ENCODE measurements at regions not wholly inside any gene's neighbourhood (a gene's known extent, or its start where the extent isn't known, plus 50 kb on each side); places are given as distances from the start of the nearest gene placed in this dataset.

DNA sequence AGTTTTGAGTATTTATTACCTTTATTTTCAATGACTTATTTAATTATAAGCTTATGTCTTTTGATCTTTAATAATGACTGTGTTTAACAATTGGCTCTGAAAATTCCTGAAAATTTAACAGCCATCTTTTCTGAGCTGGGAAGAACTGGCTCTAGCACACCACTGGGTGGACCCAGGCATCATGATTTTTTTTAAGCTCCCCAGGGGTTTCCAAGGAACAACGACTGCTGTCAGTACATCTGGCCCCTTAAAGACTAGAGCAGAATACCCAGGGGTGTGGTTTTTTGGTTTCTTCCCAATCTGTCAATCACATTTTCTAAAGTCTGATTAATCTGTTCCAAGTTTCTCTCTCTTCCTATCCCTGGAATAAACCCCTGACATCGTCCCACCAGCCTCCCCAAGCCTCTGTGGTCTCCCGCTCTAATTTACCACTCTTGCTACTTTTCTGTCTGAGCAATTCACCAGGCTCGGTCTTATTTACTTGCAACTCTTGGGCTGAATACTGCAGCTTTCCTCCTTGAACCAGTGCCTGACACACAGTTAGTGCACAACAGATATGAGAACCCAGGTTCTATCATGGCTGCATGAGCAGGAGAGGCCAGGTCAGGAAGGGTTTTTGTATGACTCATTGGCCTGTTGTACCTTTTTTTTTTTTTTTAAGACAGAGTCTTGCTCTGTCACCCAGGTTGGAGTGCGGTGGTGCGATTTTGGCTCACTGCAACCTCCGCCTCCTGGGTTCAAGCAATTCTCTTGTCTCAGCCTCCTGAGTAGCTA is 321.9 kb downstream of the ZSWIM6 start:
- DNase-seq, result no peak

DNA sequence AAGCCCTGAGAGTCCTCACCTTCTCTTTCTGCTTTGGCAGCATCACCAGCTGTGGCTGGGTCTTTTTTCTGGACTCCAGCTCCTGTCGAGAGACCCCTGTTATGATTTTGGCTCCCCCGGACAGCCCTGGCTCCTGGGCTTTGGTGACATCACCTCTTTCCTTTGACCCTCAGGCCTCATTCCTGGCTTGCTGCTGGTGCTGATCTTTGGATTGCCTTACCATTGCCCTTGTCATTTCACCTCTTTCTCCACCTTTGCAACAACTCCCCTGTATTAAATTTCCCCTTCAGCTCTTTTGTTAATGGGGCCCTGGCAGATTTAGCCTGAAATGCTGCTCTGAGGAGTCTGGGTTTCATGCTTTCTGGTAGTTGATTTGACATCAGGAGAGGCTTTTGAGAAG is 322.8 kb downstream of the ZSWIM6 start:
- no peak for DNase-seq

DNA sequence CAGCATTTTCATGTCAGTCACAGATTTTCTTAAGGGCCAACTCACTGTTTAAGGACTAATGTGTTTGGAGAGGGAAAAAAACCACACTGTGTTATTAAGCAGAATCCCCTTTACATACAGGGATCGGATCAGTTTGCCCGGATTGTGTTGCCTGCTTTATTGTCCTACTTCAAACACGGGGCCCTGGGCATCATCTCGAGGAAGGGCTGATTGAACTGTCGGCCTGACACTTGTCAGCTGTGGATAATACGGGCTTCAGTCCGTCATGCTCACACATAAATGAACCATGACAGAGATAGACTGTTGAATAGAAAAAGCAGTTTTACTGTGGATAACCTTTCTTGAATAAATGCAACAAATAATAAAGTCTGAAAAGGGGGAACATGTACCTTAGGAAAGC is 325.0 kb downstream of the ZSWIM6 start:
- DNase-seq, result no peak

DNA sequence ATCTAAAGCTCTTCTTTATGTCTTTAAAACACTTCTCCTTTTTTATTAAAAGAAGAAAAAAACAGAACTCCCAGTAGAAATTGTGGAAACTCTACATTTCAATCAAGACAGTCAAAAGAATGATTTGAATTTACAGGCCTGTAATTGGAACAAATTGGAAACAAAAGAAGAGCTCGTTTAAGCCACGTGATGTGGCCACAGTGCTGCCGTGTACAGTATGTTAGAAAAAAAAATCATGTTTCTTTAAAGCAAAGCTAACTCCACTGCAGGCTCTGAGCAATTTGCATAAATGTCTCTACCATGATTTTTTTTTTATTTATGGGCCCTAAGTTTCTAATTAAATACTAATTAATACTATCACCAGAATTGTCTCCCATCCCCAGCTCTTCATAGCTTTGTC is 325.6 kb downstream of the ZSWIM6 start:
- DNase-seq, result no peak

DNA sequence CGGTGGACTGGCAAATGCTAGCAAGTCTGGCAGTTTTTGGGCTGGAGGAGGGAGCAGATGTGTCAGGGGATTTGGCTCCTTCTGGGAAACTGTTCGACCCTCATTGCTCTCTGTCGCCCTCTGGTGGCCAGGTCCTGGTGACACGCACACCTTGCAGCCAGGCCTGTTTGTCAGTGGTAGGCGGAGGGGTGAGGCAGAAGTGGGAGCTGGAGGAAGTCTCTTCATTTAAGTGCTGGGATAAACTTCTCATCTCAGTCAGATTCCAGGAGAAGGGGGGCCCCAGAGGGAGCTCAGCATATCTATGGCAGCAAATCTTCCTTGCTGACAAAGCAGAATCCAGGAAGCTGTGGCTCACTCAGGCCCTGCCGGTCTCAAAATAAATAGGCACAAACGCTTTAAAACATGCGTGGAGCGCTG is 326.5 kb downstream of the ZSWIM6 start:
- DNase-seq, result peak; percentile 89

DNA sequence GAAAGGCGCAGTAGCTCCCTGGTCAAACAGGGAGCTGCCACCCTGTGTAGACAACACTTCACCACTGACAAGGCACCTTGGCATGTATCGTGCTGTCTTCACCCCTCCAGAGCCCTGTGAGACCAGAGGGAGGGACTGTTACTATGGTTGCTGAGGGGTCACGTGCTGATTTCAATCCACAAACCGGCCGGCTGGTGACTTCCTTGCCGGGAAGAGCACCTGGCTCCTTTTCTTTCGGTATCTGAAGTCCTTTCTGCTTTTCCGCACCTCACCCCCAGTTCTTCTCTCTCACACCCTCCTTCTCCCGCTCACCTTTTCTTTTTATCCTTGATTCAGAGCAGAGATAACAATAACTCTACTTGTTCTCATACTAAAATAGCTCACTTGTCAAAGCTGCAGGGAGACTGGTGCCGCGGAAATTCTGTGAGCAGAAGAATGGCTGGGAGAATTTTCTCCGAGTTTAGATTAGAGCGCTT is 327.2 kb downstream of the ZSWIM6 start:
- peak; percentile 14 for DNase-seq

DNA sequence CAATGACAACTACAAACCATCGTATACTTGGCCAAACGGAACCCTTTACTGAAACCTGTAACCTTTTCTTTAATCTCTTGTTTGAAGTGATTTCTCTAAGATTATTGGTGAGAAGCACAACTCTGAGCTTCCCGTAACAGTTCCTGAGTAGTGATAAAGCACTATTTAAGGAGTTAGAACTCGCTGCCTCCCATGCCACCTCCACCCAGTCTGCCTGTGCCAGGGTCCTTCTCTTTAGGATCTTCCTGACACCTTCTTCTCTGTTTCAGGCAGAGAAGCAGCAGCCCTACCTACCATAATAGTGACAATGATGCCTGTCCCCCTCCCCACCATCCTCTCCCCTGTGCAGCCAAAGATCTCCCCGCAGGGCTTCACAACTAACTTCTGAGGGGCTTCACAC is 330.6 kb downstream of the ZSWIM6 start:
- DNase-seq, result no peak

DNA sequence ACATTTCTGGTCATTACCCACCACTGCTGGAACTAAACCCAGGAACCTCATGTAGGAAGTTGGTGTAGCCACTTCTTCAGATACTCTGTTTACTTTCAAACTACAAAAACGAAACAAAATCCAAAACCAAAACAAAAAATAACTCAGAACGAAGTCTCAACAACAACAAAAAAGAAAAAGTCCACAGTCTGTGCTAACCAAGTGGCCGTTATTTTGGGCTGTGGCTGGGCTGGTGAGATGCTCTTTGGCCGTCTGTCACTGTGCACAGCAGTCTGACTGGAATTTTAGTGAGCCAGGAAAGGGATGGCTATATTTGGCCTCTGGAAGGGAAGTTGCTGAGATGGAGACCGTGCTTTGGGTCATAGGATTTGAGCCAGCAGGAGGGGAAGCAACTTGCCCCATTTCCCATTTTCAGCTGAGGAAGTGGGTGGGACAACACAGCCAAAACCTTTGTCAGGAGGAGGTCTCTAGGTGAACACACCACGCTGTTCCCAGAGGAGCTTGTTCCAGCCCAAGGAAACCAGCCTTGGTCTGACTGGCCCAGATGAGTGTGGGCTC is 334.1 kb downstream of the ZSWIM6 start:
- DNase-seq, result no peak

DNA sequence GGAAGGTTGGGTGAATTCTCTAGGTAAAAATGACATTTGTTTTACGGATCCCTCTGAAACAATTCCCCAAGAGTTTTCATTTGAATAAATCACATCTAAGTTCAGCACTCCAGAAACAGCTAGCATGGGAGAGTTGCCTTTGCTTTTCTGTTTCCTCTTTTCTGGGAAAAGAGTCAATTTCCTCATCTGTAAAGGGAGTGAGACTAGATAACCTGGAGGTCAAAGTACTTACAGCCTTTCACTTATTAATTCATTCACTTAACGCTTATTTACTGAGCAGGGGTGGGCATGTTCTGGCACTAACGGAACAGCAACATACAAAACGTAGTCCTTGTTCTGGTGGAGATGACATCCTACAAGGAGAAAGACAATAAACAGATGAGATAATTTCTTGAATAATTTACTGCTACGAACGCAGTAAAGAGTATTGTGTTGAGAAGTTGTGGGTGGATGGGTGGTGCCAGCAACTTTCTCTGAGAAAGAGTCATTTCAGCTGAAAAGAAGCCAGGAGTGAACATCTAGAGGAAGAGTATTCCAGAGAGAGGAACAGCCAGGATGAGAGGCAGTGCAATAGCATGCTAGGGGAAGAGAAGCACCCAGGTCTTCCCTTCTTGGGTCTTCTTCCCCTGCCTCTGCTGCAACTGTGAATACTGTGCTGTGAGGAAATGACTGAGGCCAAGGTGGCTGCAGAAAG is 335.6 kb downstream of the ZSWIM6 start:
- no peak for DNase-seq

DNA sequence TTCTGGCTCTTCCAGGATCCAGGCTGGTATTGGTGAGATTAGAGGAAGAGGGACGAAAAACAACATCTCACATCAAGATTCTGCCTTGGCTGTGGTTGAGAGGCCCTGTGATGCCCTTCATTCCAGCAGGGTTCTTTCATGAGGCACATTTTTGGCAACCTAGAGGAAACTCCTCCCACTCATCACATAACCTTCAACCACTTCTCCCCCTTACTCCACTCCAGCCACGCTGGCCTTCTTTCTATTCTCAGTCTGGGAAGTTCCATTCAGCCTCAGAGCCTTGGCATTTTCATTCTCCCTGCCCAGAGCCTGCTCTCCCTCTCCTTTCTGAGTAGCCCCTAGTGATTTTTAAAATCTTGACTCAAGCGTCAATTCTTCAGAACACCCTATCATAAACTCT is 337.5 kb downstream of the ZSWIM6 start:
- no peak for DNase-seq

DNA sequence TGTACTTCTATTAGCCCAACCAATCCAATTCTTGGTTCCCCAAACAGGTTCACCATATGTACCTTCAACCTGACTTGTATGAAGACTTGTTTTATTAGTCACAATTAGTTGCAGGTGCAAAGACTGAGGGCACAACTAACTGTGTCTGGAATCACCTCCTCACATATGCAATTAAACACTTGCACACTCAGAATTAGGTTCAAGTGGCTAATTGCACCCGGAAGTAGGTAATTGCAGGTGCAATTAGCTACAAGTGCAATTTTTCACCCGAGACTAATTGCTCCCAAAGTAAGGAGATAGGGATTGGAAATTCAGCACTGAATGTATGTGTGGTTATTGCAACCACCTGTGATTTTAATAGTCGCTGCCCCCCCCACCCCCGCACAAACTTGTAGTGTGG is 338.9 kb downstream of the ZSWIM6 start:
- DNase-seq, result no peak

DNA sequence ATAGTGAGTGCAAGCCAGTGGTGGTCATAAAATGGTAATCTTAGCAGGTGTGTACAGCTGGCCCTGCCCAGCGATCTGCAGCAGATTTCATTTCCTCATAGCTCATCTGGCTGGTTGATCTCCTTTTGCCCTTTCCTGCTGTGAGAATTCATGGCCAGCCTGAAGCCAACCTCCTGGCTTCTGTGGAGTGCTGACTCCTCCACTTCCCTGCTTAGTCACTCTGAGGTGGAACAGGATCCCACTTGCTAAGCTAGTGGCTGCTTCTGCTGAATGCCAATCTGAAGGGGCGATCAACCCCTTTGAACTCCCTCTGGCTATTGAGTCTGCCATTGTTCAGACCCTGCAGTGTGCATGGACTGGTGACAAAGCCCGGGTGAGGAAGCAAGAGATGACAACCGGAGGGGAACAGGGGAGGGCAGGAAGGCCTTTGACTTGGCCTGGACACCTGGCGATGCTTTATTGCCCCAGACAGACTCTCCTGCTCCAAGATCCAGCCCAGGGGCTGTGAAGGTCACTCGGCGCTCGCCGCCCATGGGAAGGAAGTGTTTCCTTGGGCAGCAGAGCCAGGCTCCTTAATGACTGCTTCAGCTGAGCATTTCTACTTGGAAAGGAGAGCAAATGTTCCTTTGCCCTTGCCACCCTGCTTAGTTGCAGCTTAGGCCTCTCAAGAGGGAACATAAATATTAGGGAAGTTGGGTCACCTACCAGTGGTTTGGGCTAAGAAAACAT is 341.1 kb downstream of the ZSWIM6 start:
- peak; percentile 16 for DNase-seq

DNA sequence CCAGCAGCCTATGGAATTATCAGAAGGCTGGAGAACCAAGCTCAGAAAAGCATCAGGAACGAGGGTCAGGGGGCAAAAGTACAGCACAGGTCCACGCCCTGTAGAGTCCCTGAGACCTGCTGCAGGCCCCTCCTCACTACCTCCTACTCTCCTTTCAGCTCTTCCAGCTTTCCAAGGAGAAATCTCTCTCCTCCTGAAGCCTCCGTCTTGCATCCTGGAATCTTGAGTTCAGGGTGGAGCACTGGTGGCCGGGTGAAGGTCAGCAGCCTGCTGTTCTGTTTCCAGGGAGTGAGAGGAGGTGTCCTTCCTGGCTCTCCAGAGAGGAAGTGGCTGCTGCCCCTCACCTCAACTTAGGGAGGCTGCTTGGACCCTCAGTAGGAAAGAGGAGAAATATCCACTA is 342.3 kb downstream of the ZSWIM6 start:
- no peak for DNase-seq

DNA sequence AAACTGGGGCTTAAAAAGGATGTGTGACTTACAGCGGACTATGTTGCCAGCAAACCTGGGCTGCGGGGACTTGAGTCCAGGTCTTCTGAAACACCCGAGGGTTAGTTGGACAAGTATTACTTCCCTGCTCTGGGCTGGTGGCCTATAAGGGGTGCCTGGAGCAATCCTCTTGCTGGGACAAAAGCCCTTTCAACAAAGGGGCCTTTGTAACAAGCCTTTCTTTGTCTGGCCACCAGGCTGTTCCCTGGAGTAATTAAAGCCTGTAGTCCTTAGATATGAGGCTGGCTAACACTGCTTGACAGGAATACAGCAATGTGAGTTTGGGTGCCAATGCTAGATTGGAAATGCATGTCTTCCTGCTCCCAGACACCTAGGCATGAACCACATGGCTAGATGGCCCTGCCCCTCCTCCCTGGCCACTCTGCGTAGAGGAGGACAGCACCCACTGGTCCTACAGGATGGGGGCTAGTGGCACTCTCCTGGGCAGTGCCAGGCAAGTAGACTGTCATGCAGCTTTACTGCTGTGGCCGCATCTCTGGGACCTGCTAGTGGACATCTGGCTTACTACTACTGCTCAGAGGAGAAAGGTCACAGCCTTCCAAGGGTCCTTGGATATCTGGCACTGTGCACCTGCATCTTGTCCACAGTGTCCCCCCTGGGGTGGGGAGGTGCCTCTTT is 343.1 kb downstream of the ZSWIM6 start:
- DNase-seq, result no peak

DNA sequence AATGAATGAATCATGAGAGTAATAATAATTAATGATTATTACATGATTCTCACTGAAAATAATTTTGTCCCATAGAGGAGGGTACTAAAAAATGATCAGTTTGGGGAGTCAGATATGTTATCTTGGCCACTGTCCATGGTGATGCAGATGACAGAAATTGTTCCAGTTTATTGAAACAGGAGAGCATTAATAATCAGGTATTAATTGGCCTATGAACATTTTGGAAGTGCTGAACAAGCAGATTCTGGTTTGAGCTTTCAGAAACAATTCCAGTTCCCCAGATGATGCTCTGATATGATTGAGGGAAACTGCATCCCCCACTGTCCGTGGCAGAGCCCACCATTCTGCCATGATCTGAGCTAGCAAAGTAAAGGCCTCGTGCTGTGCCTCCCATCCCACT is 345.2 kb downstream of the ZSWIM6 start:
- no peak for DNase-seq

DNA sequence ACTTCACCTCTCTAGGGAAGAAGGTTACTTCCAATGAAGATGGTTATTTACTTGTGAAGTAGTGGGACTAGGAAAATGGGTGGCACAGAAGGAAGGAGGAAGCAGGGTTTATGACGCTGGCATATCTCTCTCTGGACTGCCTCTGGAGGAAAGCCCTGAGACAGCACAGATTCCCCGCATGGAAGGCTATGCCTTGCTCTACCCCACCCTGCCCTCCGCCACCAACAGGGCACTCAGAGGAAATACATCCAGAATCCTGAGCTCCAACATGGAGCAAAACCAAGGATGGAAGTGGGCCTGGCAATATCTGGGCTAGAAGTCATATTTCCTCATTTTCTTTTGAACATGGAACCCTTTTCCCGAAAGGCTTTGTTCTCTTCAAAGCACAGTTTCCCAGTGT is 346.9 kb downstream of the ZSWIM6 start:
- DNase-seq, result no peak

DNA sequence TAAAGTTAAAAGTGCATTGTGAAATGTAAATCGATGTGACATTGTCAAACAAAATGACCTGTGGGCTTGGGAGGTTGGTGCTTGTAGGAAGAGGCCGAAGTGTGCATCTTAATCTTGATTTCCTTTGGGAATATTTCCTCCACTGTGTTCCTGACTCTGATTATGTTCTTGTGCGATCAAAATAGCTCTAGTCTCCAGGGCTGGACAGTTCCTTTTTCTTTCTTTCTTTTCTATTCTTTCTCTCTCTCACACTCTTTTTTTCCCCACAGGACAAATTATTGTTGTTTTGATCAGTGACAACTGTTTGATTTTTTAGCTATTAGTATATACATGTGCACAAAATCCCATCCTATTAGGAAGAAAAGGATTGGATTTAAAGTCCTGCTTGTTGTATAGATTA is 347.5 kb downstream of the ZSWIM6 start:
- no peak for DNase-seq

DNA sequence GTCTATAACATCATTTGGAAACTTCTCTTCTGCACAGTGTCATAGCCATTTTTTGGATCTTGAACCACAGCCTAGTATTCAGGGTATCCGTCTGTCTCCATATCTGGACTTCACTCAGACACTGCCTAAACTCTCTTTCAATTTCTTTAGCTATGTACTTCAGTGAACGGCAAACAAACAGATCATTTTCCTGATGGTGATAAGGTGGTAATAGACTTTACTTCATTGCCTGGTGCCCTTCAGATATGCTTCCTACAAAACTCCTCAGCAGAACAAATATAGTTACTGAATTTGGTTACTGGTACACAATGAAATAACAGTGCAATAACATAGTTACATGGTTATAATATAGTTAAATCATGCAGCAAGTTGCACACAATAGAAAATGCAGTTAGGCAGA is 348.2 kb downstream of the ZSWIM6 start:
- no peak for DNase-seq

DNA sequence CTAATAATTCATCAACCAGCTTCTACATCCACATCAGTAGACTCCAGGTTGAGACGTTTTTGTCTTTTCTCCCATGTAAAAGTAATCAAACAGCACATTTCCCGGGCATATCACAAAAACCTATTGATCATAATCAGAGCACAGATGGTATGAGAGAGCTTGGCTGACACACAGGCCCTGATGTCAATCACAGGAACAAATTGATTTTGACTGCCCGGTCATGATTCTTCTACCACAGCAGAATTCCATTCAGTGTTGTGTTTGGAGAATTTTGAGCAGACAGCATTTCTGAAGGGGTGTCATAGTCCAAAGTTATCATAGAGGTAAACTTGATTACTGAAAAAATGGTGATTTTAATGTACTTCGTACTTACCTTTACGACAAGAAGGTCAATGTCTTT is 351.1 kb downstream of the ZSWIM6 start:
- DNase-seq, result no peak

DNA sequence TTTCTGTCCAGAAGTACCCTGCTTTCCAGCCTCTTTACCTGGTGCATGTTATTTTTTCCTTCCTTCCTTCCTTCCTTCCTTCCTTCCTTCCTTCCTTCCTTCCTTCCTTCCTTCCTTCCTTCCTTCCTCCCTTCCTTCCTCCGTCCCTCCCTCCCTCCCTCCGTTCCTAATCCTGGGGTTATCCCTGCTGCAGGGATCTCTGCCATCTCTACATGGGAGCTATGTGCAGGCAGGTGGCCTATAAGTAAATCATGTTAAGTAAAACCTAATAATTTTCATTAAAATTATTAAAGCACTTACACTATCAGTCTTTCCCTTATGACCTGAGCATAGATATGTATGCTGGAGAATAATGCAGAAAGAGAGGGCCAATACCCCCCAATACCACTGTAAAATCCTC is 351.9 kb downstream of the ZSWIM6 start:
- DNase-seq, result no peak

DNA sequence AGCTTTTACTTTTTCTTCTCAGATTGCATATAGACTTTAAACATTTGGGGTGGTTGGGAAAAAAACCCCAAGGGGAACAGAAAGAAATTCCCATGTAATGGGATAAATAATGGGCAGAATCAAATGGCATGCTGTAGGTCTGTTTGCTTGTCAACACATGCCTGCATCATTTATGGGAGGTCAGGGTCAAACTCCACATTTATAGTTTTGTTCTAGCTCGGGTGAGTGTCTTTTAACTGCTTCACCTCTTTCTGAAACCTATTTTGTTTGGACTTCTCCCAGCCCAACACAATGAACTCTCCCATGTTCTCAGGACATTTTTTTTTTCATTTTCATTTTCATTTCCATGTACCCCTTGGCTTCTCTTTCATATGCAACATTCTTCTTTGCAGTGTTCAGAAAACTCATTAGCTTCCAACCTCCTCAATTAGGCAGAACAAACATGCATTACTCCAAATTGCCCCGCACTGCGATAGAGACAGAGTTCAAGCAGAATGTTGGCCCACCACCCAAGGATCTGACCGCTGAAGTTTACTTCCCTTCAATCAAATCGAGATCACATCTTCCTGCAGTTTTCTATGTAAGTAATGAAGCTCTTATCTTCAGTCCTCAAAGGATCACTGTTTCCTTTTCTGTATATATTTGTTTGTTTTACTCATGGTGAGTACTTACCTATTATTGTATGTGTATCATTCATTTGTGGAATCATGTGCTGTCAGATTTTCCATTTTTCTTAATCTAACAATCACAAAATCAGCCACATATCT is 354.6 kb downstream of the ZSWIM6 start:
- DNase-seq, result no peak

DNA sequence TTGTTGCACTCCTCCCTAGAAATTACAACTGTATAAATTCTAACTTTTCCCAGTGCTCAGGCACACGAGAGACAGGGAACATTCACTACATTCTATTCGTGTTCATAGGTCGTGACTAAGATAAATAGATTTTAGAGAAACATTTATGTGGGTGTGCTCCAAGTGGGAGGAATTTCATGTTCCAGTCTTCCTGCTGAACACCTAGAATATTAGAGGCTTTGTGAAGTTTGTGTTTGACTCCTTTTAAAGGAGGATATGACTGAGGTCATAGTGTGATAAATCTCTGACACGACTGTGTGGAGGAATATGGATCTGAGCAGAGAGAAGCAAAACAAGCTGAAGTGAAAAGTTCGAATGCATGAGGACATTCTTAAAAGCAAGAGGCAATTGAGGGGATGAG is 355.3 kb downstream of the ZSWIM6 start:
- DNase-seq, result no peak

Measured in tongue (tissue), 1 donor.